22Rv1 (cell line): ENCODE measurements at regions not wholly inside any gene's neighbourhood (a gene's known extent, or its start where the extent isn't known, plus 50 kb on each side); places are given as distances from the start of the nearest gene placed in this dataset.

Source experiments
- H3K27ac ChIP-seq: fragments of 450-650 bp; 2 replicates; pipeline ENCODE4 v1.5.1; 2017
- ZFX ChIP-seq: fragments of 450-650 bp; IDR thresholded peaks from 2 replicates; pipeline ENCODE4 v1.6.1; 2017; ENCODE audit warnings: antibody characterized with exemption, borderline replicate concordance
- TF ChIP-seq, protein P1 (sequence below): fragments of 450-650 bp; IDR thresholded peaks from 2 replicates; pipeline ENCODE4 v1.5.1; 2017; ENCODE audit warnings: mild to moderate bottlenecking

- TF ChIP-seq, protein P1, sequence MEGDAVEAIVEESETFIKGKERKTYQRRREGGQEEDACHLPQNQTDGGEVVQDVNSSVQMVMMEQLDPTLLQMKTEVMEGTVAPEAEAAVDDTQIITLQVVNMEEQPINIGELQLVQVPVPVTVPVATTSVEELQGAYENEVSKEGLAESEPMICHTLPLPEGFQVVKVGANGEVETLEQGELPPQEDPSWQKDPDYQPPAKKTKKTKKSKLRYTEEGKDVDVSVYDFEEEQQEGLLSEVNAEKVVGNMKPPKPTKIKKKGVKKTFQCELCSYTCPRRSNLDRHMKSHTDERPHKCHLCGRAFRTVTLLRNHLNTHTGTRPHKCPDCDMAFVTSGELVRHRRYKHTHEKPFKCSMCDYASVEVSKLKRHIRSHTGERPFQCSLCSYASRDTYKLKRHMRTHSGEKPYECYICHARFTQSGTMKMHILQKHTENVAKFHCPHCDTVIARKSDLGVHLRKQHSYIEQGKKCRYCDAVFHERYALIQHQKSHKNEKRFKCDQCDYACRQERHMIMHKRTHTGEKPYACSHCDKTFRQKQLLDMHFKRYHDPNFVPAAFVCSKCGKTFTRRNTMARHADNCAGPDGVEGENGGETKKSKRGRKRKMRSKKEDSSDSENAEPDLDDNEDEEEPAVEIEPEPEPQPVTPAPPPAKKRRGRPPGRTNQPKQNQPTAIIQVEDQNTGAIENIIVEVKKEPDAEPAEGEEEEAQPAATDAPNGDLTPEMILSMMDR, result no peak
- TF ChIP-seq ZFX, result no peak
- no peak overlapping the region for H3K27ac ChIP-seq
These were observed 448.0 kb downstream of the RMST start for GRCh38 chr12:97910559-97910958.

DNA sequence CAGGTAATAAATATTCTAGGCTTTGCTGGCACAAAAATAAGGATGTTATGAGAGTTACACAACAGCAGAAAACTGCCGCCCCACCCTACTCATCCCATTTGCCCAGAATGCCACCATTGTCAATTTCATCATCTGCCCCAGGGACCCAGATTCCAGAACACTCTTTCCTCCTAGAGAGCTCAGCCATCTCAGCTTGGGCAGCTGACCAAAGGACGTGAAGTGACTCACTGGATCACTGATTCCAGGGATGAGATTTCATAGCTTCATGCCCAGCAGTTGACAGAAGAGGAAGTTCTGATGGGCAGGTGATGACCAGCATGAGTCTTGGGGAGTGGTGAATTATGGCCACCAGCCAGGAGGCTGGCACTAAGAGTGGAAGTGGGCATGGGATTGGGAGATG lies 450.3 kb downstream of the RMST start:
- H3K27ac ChIP-seq, result no peak overlapping the region
- TF ChIP-seq, protein P1, result no peak
- no peak for TF ChIP-seq ZFX

DNA sequence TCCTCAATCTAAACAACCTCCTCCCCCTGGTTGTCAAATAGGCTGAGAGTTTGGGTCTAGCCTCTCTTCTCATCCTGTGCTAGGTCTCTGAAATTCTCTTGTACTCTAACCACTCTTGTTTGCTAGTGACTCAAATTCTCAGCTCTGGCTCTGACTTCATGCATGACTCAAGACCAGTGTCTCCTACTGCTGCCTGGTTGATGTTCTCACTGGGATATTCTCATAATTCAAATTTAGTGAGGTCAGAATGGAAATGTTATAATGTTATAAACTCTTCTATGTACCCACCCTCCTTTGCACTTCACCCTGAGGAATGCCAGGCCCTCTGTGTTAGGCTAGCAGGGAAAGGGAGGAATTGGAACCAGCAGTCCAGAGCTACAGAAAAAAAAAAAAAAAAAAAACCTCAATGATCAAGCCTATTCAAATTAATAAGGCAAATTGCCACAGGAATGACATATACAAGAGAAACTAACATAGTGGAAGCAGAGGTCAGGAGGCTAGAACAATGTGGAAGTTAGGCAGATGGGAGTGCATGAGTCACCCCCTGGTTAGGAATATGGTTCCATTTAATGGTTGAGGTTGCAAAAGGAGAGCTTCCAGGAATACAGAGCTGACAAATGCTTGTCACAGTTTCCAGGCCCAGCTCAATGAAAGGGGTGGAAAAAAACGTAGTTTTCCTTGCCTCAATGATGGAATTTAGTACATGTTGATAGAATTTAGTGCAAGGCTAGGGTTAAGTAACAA lies 459.5 kb downstream of the RMST start:
- TF ChIP-seq, protein P1, result no peak
- no peak for TF ChIP-seq ZFX
- no peak overlapping the region for H3K27ac ChIP-seq

DNA sequence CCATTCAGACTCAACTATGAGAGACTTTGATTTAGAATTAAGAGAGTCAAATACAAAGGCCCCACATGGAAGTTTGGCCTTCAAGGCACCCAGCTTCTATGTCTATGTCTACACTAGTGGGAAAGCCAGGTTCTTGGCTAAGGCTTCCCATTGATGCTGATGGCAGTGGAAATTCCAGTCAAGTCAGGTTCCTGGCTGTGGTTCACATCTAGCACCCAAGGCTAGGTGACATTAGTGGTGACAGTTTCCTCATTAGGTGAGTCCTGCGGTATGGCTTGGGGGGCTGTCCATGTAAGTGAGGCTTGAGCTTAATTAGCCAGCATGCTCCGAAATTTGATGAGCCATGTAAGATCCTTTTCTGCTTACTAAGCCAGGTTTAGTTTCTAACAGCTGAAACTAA lies 460.9 kb downstream of the RMST start:
- H3K27ac ChIP-seq, result no peak overlapping the region
- TF ChIP-seq, protein P1, result no peak
- TF ChIP-seq ZFX, result no peak

DNA sequence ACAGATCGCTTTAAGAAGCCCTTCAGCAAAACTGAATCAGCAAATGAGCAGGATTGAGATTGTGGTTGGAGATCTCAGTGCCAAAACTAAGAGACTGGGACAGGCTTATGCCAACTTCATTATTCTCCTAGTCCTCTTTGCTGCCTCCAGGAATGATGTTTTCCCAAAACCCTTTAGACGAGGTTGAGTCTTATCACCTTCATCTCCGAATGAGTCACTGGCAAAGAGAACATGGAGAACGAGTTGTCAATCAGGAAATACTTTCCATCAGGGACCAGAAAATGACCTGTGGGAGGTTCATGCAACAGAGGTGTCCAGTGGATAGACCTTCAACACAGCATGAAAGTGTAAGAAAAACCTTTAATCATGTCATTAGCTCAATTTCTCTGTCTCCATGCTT lies 461.5 kb downstream of the RMST start:
- H3K27ac ChIP-seq, result no peak overlapping the region
- TF ChIP-seq, protein P1, result no peak
- no peak for TF ChIP-seq ZFX

DNA sequence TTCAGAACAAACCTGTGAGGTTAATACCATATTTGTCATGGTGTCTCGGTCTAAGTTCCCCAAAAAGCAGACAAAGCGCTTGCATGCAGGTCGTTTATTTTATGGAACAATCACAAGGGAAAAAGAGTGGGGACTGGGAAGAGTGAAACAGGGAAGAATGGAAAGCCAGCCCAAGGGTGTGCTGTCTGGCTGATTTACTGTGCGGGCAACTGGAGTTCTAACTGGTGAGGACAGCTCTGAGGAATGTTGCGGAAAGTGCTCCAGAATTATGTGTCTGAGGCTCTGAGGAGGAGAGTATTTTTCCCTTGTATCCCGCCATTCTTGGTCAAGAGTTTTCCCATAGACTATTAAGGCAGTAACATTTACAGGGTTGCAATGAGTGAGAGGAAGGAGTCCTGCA lies 465.4 kb downstream of the RMST start:
- TF ChIP-seq, protein P1, result no peak
- no peak for TF ChIP-seq ZFX

DNA sequence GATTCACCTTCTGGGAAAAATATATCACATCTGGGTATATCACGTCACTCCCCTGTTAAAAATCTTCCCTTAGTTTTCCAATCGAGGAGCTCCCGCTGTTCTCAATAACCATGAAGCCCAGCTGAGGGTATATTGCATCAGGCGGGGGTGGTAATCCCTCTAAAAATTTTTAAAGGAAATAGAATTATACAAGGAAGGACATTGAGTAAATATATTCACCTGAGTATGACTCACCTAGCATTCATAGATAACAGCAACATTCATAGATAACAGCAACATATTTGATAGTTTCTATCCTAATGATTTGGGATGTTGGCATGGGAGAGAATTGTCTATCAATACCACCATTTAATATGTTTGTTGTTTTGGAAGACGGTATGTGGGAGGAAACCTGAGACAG lies 473.6 kb downstream of the RMST start:
- H3K27ac ChIP-seq, result no peak overlapping the region
- TF ChIP-seq ZFX, result no peak
- TF ChIP-seq, protein P1, result no peak

More for the DNA sequence above, 465.4 kb downstream of the RMST start:
- H3K27ac ChIP-seq, result no peak overlapping the region
